ENCODE measurements at regions not wholly inside any gene's neighbourhood (a gene's known extent, or its start where the extent isn't known, plus 50 kb on each side); places are given as distances from the start of the nearest gene placed in this dataset.

GRCh38 chr11:10358696-10359095, 53.8 kb downstream of the ADM start:
- no peak for TF ChIP-seq MAZ (IDR thresholded peaks at IDR 0.05; ENCODE audit: borderline replicate concordance, low read depth, low read length)
- TF ChIP-seq, protein P1, sequence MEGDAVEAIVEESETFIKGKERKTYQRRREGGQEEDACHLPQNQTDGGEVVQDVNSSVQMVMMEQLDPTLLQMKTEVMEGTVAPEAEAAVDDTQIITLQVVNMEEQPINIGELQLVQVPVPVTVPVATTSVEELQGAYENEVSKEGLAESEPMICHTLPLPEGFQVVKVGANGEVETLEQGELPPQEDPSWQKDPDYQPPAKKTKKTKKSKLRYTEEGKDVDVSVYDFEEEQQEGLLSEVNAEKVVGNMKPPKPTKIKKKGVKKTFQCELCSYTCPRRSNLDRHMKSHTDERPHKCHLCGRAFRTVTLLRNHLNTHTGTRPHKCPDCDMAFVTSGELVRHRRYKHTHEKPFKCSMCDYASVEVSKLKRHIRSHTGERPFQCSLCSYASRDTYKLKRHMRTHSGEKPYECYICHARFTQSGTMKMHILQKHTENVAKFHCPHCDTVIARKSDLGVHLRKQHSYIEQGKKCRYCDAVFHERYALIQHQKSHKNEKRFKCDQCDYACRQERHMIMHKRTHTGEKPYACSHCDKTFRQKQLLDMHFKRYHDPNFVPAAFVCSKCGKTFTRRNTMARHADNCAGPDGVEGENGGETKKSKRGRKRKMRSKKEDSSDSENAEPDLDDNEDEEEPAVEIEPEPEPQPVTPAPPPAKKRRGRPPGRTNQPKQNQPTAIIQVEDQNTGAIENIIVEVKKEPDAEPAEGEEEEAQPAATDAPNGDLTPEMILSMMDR (IDR thresholded peaks at IDR 0.05), result no peak
- no peak for TF ChIP-seq CHD2 (IDR thresholded peaks at IDR 0.05; ENCODE audit: low read length, partially characterized antibody)
- TF ChIP-seq FOXS1 (CRISPR knock-in tag; IDR thresholded peaks at IDR 0.05), result no peak
